ENCODE measurements at regions not wholly inside any gene's neighbourhood (a gene's known extent, or its start where the extent isn't known, plus 50 kb on each side); places are given as distances from the start of the nearest gene placed in this dataset.
A peak's percentile ranks its signal among the peaks of the same experiment; 100 is the strongest.
"Not testable (repeated sequence)": the region's sequence is repeated elsewhere in the genome, so short reads cannot be mapped to it uniquely, and the experiment has no call there.

GRCh38 chr7:19549246-19549645, 159.6 kb downstream of the POLR1F start:
- H3K27me3 Mint-ChIP-seq (ENCODE audit: low read depth, unreplicated experiment); H3K36me3 Mint-ChIP-seq (ENCODE audit: low read depth, unreplicated experiment); H3K9me3 ChIP-seq (ENCODE audit: insufficient read depth, low read depth, low read length); H3K4me3 ChIP-seq (ENCODE audit: insufficient read depth, low read depth, low read length); H3K4me3 Mint-ChIP-seq (ENCODE audit: unreplicated experiment); FAIRE-seq; H4K20me1 ChIP-seq (ENCODE audit: insufficient read depth, low read length); H3K9ac ChIP-seq (ENCODE audit: low read length); DNase-seq (ENCODE audit: low read depth); H2AFZ ChIP-seq (ENCODE audit: low read depth, low read length); H3K27ac Mint-ChIP-seq (ENCODE audit: unreplicated experiment); H3K4me1 ChIP-seq (ENCODE audit: insufficient read depth, low read length); H3K79me2 ChIP-seq (ENCODE audit: insufficient read depth, low read length); H3K4me2 ChIP-seq (ENCODE audit: low read length); H3K36me3 ChIP-seq (ENCODE audit: insufficient read depth, low read length); H3K27ac ChIP-seq (ENCODE audit: low read depth, low read length); H3K27me3 ChIP-seq (ENCODE audit: insufficient read depth, low read length): not testable (repeated sequence)
- Mint-ChIP-seq H3K4me1 (ENCODE audit: low read depth, unreplicated experiment) (peaks cover 11% of the 10 kb centered on the region), H3K9me3 (ENCODE audit: unreplicated experiment) (peaks cover 12% of the 10 kb centered on the region)

- peak; percentile 28 for DNase-seq (ENCODE audit: low read depth)
- TF ChIP-seq CTCF (IDR thresholded peaks at IDR 0.05; ENCODE audit: insufficient read depth, low read depth, low read length) (no peak), EZH2 (IDR thresholded peaks at IDR 0.05; ENCODE audit: insufficient read depth, low read length) (no peak)
- Histone ChIP-seq H3K36me3 (ENCODE audit: insufficient read depth, low read length) (no peaks in the 10 kb centered on the region), H2AFZ (ENCODE audit: low read depth, low read length) (peak overlapping the region; percentile 3), H3K4me3 (ENCODE audit: insufficient read depth, low read depth, low read length) (no peak overlapping the region), H3K9me3 (ENCODE audit: insufficient read depth, low read depth, low read length) (no peaks in the 10 kb centered on the region), H4K20me1 (ENCODE audit: insufficient read depth, low read length) (no peaks in the 10 kb centered on the region), H3K27ac (ENCODE audit: low read depth, low read length) (no peak overlapping the region), H3K9ac (ENCODE audit: low read length) (no peak overlapping the region), H3K4me1 (ENCODE audit: insufficient read depth, low read length) (peaks cover 4% of the 10 kb centered on the region), H3K27me3 (ENCODE audit: insufficient read depth, low read length) (no peaks in the 10 kb centered on the region), H3K79me2 (ENCODE audit: insufficient read depth, low read length) (no peaks in the 10 kb centered on the region), H3K4me2 (ENCODE audit: low read length) (peak overlapping the region; percentile 42)
- Mint-ChIP-seq H3K27ac (ENCODE audit: unreplicated experiment) (no peak overlapping the region), H3K36me3 (ENCODE audit: low read depth, unreplicated experiment) (no peaks in the 10 kb centered on the region), H3K4me1 (ENCODE audit: low read depth, unreplicated experiment) (peaks cover 9% of the 10 kb centered on the region), H3K27me3 (ENCODE audit: low read depth, unreplicated experiment) (no peaks in the 10 kb centered on the region), H3K9me3 (ENCODE audit: unreplicated experiment) (no peaks in the 10 kb centered on the region), H3K4me3 (ENCODE audit: unreplicated experiment) (no peak overlapping the region)
- no peak for FAIRE-seq
Measured at GRCh38 chr7:19537942-19538401, 170.9 kb downstream of the POLR1F start.

- Mint-ChIP-seq H3K27me3 (ENCODE audit: low read depth, unreplicated experiment) (peaks cover 2% of the 10 kb centered on the region), H3K36me3 (ENCODE audit: low read depth, unreplicated experiment) (no peaks in the 10 kb centered on the region), H3K4me3 (ENCODE audit: unreplicated experiment) (no peak overlapping the region), H3K27ac (ENCODE audit: unreplicated experiment) (no peak overlapping the region), H3K9me3 (ENCODE audit: unreplicated experiment) (no peaks in the 10 kb centered on the region), H3K4me1 (ENCODE audit: low read depth, unreplicated experiment) (peaks cover 7% of the 10 kb centered on the region)
- H3K27me3 ChIP-seq (ENCODE audit: insufficient read depth, low read length) = no peaks in the 10 kb centered on the region
- H3K4me2 ChIP-seq (ENCODE audit: low read length) = no peak overlapping the region
- no peak overlapping the region for H3K9ac ChIP-seq (ENCODE audit: low read length)
- TF ChIP-seq EZH2 (IDR thresholded peaks at IDR 0.05; ENCODE audit: insufficient read depth, low read length) (no peak), CTCF (IDR thresholded peaks at IDR 0.05; ENCODE audit: insufficient read depth, low read depth, low read length) (no peak)
- FAIRE-seq (no peak), DNase-seq (ENCODE audit: low read depth) (no peak)
- no peaks in the 10 kb centered on the region for H3K9me3 ChIP-seq (ENCODE audit: insufficient read depth, low read depth, low read length)
- H3K79me2 ChIP-seq (ENCODE audit: insufficient read depth, low read length) = no peaks in the 10 kb centered on the region
- H3K27ac ChIP-seq (ENCODE audit: low read depth, low read length) = no peak overlapping the region
- peaks cover 4% of the 10 kb centered on the region for H3K4me1 ChIP-seq (ENCODE audit: insufficient read depth, low read length)
- H2AFZ ChIP-seq (ENCODE audit: low read depth, low read length) = no peak overlapping the region
- no peak overlapping the region for H3K4me3 ChIP-seq (ENCODE audit: insufficient read depth, low read depth, low read length)
- H4K20me1 ChIP-seq (ENCODE audit: insufficient read depth, low read length) = no peaks in the 10 kb centered on the region
- no peaks in the 10 kb centered on the region for H3K36me3 ChIP-seq (ENCODE audit: insufficient read depth, low read length)
Measured at GRCh38 chr7:19533266-19533665, 175.6 kb downstream of the POLR1F start.
